HG02840 (cell line): ENCODE measurements at regions not wholly inside any gene's neighbourhood (a gene's known extent, or its start where the extent isn't known, plus 50 kb on each side); places are given as distances from the start of the nearest gene placed in this dataset.
"Not testable (repeated sequence)": the region's sequence is repeated elsewhere in the genome, so short reads cannot be mapped to it uniquely, and the experiment has no call there.

Experiments used
- ATAC-seq: cut with Tn5 transposase; IDR thresholded peaks from one replicate; pipeline ENCODE4 v1.9.1; 2021; ENCODE audit warnings: mild to moderate bottlenecking, moderate library complexity, moderate number of reproducible peaks; ENCODE audit not compliant: unreplicated experiment, low FRiP score

- no peak for ATAC-seq
Measured at GRCh38 chr4:174012886-174013259, 270.6 kb downstream of the FBXO8 start.

GRCh38 chr4:174012135-174012885 is 271.2 kb downstream of the FBXO8 start:
- ATAC-seq = no peak

GRCh38 chr4:174010547-174010946 is 272.9 kb downstream of the FBXO8 start:
- no peak for ATAC-seq

- ATAC-seq = no peak
Measured at GRCh38 chr4:174009686-174010451, 273.6 kb downstream of the FBXO8 start.

- no peak for ATAC-seq
Measured at GRCh38 chr4:174005422-174005821, 278.0 kb downstream of the FBXO8 start.

- no peak for ATAC-seq
Measured at GRCh38 chr4:173998471-173999144, 284.9 kb downstream of the FBXO8 start.

- ATAC-seq = not testable (repeated sequence)
Measured at GRCh38 chr4:173995779-173996178, 287.7 kb downstream of the FBXO8 start.

GRCh38 chr4:173991814-173992213 is 291.7 kb downstream of the FBXO8 start:
- ATAC-seq = no peak

- no peak for ATAC-seq
Measured at GRCh38 chr4:173991316-173991715, 292.2 kb downstream of the FBXO8 start.

- no peak for ATAC-seq
Measured at GRCh38 chr4:173990869-173991210, 292.6 kb downstream of the FBXO8 start.

GRCh38 chr4:173990126-173990868 is 293.2 kb downstream of the FBXO8 start:
- no peak for ATAC-seq

- ATAC-seq = not testable (repeated sequence)
Measured at GRCh38 chr4:173963523-173963922, 319.9 kb downstream of the FBXO8 start.

GRCh38 chr4:173960398-173960797 is 323.1 kb downstream of the FBXO8 start:
- ATAC-seq = no peak

GRCh38 chr4:173958445-173958844 is 325.0 kb downstream of the FBXO8 start:
- no peak for ATAC-seq

GRCh38 chr4:173943547-173943946 is 339.9 kb downstream of the FBXO8 start:
- ATAC-seq = no peak

- no peak for ATAC-seq
Measured at GRCh38 chr4:173940146-173940545, 343.3 kb downstream of the FBXO8 start.

- ATAC-seq = no peak
Measured at GRCh38 chr4:173937631-173938270, 345.7 kb downstream of the FBXO8 start.

GRCh38 chr4:173936861-173937260 is 346.6 kb downstream of the FBXO8 start:
- ATAC-seq = no peak

- no peak for ATAC-seq
Measured at GRCh38 chr4:173935622-173936405, 347.7 kb downstream of the FBXO8 start.
